ENCODE measurements at regions not wholly inside any gene's neighbourhood (a gene's known extent, or its start where the extent isn't known, plus 50 kb on each side); places are given as distances from the start of the nearest gene placed in this dataset.

DNA sequence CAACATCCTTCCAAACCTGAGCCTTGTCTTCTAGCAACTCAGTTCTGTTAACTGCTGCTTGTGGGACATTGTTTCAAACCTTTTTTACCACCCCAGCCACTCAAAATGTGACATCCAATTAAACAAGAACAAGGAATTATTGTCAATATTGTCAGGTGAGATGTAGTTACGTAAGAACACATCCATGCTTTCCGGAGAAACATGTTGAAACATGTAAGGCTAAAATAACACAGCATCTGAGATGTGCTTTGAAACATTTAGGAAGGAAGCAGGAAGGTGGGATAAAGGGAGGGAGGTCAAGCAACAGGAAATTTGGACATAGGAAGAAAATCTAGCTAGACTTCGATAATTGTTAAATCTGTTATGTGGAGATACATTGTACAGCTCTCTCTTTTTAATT lies 50.9 kb upstream of the PRICKLE2 start:
- DNase-seq (ENCODE audit: low read depth), result no peak
- H3K4me3 ChIP-seq (ENCODE audit: control insufficient read depth, low read depth, low read length), result no peak overlapping the region
- TF ChIP-seq, protein P1, sequence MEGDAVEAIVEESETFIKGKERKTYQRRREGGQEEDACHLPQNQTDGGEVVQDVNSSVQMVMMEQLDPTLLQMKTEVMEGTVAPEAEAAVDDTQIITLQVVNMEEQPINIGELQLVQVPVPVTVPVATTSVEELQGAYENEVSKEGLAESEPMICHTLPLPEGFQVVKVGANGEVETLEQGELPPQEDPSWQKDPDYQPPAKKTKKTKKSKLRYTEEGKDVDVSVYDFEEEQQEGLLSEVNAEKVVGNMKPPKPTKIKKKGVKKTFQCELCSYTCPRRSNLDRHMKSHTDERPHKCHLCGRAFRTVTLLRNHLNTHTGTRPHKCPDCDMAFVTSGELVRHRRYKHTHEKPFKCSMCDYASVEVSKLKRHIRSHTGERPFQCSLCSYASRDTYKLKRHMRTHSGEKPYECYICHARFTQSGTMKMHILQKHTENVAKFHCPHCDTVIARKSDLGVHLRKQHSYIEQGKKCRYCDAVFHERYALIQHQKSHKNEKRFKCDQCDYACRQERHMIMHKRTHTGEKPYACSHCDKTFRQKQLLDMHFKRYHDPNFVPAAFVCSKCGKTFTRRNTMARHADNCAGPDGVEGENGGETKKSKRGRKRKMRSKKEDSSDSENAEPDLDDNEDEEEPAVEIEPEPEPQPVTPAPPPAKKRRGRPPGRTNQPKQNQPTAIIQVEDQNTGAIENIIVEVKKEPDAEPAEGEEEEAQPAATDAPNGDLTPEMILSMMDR (conservative IDR thresholded peaks at IDR 0.05; ENCODE audit: control insufficient read depth, insufficient read depth, low read depth, low read length), result no peak

Measured in fibroblast of mammary gland (primary cell).